Transverse colon (tissue), 4 donors: ENCODE measurements at regions not wholly inside any gene's neighbourhood (a gene's known extent, or its start where the extent isn't known, plus 50 kb on each side); places are given as distances from the start of the nearest gene placed in this dataset.

Experiments used
- DNase-seq: peaks from one replicate; pipeline ENCODE4 v3.0.0-alpha.2; 2019
- H3K27ac ChIP-seq, 4 donors: fragments of 200-600 bp; sonication (generic); 2 replicates each; pipeline ENCODE4 v1.5.1; 2016 to 2018; ENCODE audit warnings: inconsistent platforms in 4 of 4
- H3K27me3 ChIP-seq: fragments of 200-600 bp; sonication (generic); 2 replicates; pipeline ENCODE4 v1.5.1; 2017; ENCODE audit warnings: inconsistent platforms
- H3K36me3 ChIP-seq, 4 donors: fragments of 200-600 bp; sonication (generic); 2 replicates each; pipeline ENCODE4 v1.5.1; 2017 to 2019; ENCODE audit warnings: inconsistent platforms in 4 of 4
- H3K4me1 ChIP-seq, 4 donors: fragments of 200-600 bp; sonication (generic); 2 replicates each; pipeline ENCODE4 v1.5.1; 2017 to 2020; ENCODE audit warnings: inconsistent platforms in 4 of 4
- H3K4me3 ChIP-seq, 4 donors: fragments of 200-600 bp; sonication (generic); 1 replicate in 1 of 4; 2 replicates in 3 of 4; pipeline versions ENCODE4 v1.5.1 to v1.6.1; 2017 to 2019; ENCODE audit warnings: inconsistent platforms in 4 of 4
- H3K9me3 ChIP-seq, 2 donors: fragments of 200-600 bp; sonication (generic); 2 replicates each; pipeline ENCODE4 v1.5.1; 2017 to 2019; ENCODE audit warnings: inconsistent platforms in 2 of 2
- EP300 ChIP-seq: sonication (generic); formaldehyde crosslinking; IDR thresholded peaks from one replicate; pipeline ENCODE4 v1.6.1; 2017; ENCODE audit warnings: antibody characterized with exemption, low read depth
- POLR2A ChIP-seq: fragments of 450-650 bp; IDR thresholded peaks from one replicate; pipeline ENCODE4 v1.6.1; 2016; ENCODE audit warnings: antibody characterized with exemption, mild to moderate bottlenecking, moderate library complexity
- POLR2AphosphoS5 ChIP-seq, 3 donors: sonication (generic); formaldehyde crosslinking; IDR thresholded peaks; one replicate each; pipeline ENCODE4 v1.6.1; 2016; ENCODE audit warnings: antibody characterized with exemption in 3 of 3
- WGBS, 2 donors: methylation state at CpG; one replicate each; pipeline ENCODE4 v1.1.5; 2018; ENCODE audit warnings: low coverage in 1 of 2; 5-methylcytosine and 5-hydroxymethylcytosine counted together
- in situ Hi-C, 4 donors: fragments of 200-750 bp; cut with MboI; loops; one replicate each; pipeline versions ENCODE4 v1.15.0 to v1.15.1; 2017; ENCODE audit warnings: low sequenced_read_pairs in 3 of 4, low pct_ligation_motif_present in 1 of 4, low pct_unique_long_range_greater_than_20kb in 1 of 4
- intact Hi-C: fragments of 100-400 bp; cut with DNase I; formaldehyde crosslinking; loops from one replicate; pipeline ENCODE4 v1.15.1; 2023; ENCODE audit warnings: low total_unique reads
- TF ChIP-seq, protein P1 (sequence below), 5 experiments: fragments of 200-600 bp in 3 of 5; fragments of 450-650 bp in 2 of 5; sonication (generic) in 3 of 5; IDR thresholded peaks; 1 replicate in 2 of 5; 2 replicates in 3 of 5; pipeline ENCODE4 v1.5.1; 2016 to 2017; ENCODE audit warnings: antibody characterized with exemption in 5 of 5, inconsistent platforms in 3 of 5, mild to moderate bottlenecking in 2 of 5, moderate library complexity in 1 of 5

DNA sequence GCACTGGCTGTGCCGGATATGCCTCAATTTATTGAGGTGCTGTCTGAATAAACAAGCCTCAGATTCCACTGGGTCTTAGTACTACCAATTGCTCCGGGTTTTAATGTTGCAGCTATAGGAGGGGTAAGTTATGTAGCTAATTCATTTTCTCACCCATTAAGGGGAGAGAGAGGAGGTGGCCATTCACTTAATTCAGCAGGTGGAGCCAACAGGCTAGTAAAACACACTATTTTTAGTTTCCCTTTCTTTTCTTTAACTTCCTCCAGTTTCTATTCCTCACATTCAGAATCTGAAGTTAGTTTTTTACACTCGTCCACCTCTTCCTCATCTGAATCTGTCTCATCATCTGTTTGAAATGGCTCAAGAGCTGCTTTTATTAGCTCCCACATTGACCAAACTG is 105.6 kb upstream of the CDH10 start:
- DNase-seq, result no peak
- Histone ChIP-seq H3K4me3 (no peak overlapping the region), H3K4me1 (no peaks in the 10 kb centered on the region), H3K36me3 (no peaks in the 10 kb centered on the region), H3K9me3 (no peaks in the 10 kb centered on the region), H3K27me3 (no peaks in the 10 kb centered on the region), H3K27ac (no peak overlapping the region)
- in situ Hi-C loops, result no loop called here
- TF ChIP-seq POLR2A (no peak), POLR2AphosphoS5 (IDR thresholded peaks at IDR 0.05) (no peak), EP300 (no peak)
- TF ChIP-seq, protein P1, sequence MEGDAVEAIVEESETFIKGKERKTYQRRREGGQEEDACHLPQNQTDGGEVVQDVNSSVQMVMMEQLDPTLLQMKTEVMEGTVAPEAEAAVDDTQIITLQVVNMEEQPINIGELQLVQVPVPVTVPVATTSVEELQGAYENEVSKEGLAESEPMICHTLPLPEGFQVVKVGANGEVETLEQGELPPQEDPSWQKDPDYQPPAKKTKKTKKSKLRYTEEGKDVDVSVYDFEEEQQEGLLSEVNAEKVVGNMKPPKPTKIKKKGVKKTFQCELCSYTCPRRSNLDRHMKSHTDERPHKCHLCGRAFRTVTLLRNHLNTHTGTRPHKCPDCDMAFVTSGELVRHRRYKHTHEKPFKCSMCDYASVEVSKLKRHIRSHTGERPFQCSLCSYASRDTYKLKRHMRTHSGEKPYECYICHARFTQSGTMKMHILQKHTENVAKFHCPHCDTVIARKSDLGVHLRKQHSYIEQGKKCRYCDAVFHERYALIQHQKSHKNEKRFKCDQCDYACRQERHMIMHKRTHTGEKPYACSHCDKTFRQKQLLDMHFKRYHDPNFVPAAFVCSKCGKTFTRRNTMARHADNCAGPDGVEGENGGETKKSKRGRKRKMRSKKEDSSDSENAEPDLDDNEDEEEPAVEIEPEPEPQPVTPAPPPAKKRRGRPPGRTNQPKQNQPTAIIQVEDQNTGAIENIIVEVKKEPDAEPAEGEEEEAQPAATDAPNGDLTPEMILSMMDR (IDR thresholded peaks at IDR 0.05), result no peak
- 53 to 65% methylated on average over 3 of the region's 3 CpGs for WGBS, 2 donors
- intact Hi-C loops, result no loop called here

DNA sequence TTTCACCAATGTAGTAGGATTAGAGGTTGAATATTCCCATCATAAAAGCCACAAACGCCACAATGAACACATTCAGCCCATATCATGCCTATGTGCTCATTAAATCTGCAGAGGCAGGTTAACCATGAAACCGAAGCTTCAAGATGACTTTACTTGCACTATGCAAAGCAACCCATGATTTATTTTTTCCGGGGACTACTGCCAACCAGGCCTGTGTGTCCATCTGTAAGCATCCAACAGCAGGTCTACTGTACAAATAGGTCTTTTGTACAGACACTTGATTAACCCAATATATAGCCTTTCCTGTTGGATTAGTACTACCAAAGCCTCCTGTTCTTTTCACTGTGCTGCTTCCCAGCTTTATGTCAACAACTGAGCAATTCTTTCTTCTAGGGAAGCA is 104.9 kb upstream of the CDH10 start:
- Histone ChIP-seq H3K27ac (no peak overlapping the region), H3K36me3 (no peaks in the 10 kb centered on the region), H3K4me1 (no peaks in the 10 kb centered on the region), H3K27me3 (no peaks in the 10 kb centered on the region), H3K4me3 (no peak overlapping the region), H3K9me3 (no peaks in the 10 kb centered on the region)
- 14 to 68% methylated on average over 1 to 3 of the region's 3 CpGs for WGBS, 2 donors
- TF ChIP-seq POLR2AphosphoS5 (IDR thresholded peaks at IDR 0.05) (no peak), POLR2A (no peak), EP300 (no peak)
- TF ChIP-seq, protein P1 (IDR thresholded peaks at IDR 0.05), result no peak
- DNase-seq, result no peak
- intact Hi-C loops, result no loop called here
- in situ Hi-C loops, result no loop called here

DNA sequence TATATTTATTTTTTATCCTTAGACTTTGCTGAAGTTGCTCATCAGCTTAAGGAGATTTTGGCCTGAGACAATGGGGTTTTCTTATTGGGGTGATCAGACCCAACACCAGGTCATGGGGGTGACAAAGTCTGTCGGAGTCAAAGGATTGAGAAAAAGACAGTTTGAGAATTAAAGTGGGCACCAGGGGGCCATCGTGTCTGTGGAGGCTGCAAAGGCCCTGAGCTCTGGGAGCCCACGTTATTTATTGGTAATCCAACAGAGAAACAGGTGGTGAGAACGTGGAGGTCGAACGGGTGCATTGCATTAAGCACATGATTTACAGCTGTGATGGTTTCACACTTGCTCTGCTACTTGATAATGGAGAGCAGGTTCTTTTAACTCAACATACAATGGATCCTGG is 102.5 kb upstream of the CDH10 start:
- no peaks in the 10 kb centered on the region for H3K4me1 ChIP-seq
- no peaks in the 10 kb centered on the region for H3K36me3 ChIP-seq
- no peak for DNase-seq
- H3K9me3 ChIP-seq, result no peaks in the 10 kb centered on the region
- TF ChIP-seq POLR2A (no peak), EP300 (no peak), POLR2AphosphoS5 (IDR thresholded peaks at IDR 0.05) (no peak)
- TF ChIP-seq, protein P1 (IDR thresholded peaks at IDR 0.05), result no peak
- H3K4me3 ChIP-seq, result no peak overlapping the region
- in situ Hi-C loops, result no loop called here
- no peak overlapping the region for H3K27ac ChIP-seq
- no peaks in the 10 kb centered on the region for H3K27me3 ChIP-seq
- 68 to 70% methylated on average over 6 of the region's 6 CpGs for WGBS, 2 donors
- intact Hi-C loops, result no loop called here

DNA sequence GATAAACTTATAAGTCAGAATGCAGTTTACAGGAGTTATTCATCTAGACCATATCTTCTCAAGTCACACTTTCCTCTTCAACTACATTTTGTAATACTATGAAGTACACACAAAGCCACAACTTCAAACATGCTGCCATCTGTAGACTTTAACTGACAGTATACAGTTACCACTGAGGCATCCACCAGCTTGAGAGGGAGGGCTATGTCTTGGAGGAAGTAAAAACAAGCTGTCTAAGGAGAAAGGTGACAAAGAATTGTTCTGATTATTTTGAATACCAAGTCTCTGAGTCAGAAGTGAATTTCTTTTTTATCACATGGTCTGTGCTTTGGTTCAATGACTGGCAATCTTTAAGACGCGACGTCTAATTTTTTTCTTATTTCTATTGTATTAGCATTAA is 97.6 kb upstream of the CDH10 start:
- WGBS, 2 donors, result 88 to 95% methylated on average over 3 of the region's 3 CpGs
- no peaks in the 10 kb centered on the region for H3K27me3 ChIP-seq
- TF ChIP-seq POLR2A, result no peak
- no peak for TF ChIP-seq EP300
- TF ChIP-seq POLR2AphosphoS5 (IDR thresholded peaks at IDR 0.05), result no peak
- TF ChIP-seq, protein P1 (IDR thresholded peaks at IDR 0.05), result no peak
- intact Hi-C loops (no loop called here), in situ Hi-C loops (no loop called here)
- H3K4me1 ChIP-seq, result no peaks in the 10 kb centered on the region
- DNase-seq, result no peak
- H3K9me3 ChIP-seq, result no peaks in the 10 kb centered on the region
- no peaks in the 10 kb centered on the region for H3K36me3 ChIP-seq
- H3K27ac ChIP-seq, result no peak overlapping the region
- H3K4me3 ChIP-seq, result no peak overlapping the region
